ENCODE measurements at regions not wholly inside any gene's neighbourhood (a gene's known extent, or its start where the extent isn't known, plus 50 kb on each side); places are given as distances from the start of the nearest gene placed in this dataset.

- TF ChIP-seq CEBPG (CRISPR knock-in tag; IDR thresholded peaks at IDR 0.05) (no peak), CEBPG (tag; conservative IDR thresholded peaks at IDR 0.05 in 1 of 2, IDR thresholded peaks at IDR 0.05 in 1 of 2) (no peak), CC2D1A (IDR thresholded peaks at IDR 0.05) (no peak), ZNF778 (CRISPR knock-in tag; IDR thresholded peaks at IDR 0.05) (no peak), CHAMP1 (IDR thresholded peaks at IDR 0.05) (no peak)
Measured at GRCh38 chr15:61398310-61398709, 169.2 kb upstream of the RORA start.

All from K562 (cell line).